GM12874 (cell line): ENCODE measurements at regions not wholly inside any gene's neighbourhood (a gene's known extent, or its start where the extent isn't known, plus 50 kb on each side); places are given as distances from the start of the nearest gene placed in this dataset.

Experiments used
- TF ChIP-seq, protein P1 (sequence below): IDR thresholded peaks from 2 replicates; pipeline ENCODE4 v1.5.1; 2011; ENCODE audit warnings: low read depth, mild to moderate bottlenecking, control low read depth, low read length, moderate library complexity; ENCODE audit not compliant: insufficient read depth

DNA sequence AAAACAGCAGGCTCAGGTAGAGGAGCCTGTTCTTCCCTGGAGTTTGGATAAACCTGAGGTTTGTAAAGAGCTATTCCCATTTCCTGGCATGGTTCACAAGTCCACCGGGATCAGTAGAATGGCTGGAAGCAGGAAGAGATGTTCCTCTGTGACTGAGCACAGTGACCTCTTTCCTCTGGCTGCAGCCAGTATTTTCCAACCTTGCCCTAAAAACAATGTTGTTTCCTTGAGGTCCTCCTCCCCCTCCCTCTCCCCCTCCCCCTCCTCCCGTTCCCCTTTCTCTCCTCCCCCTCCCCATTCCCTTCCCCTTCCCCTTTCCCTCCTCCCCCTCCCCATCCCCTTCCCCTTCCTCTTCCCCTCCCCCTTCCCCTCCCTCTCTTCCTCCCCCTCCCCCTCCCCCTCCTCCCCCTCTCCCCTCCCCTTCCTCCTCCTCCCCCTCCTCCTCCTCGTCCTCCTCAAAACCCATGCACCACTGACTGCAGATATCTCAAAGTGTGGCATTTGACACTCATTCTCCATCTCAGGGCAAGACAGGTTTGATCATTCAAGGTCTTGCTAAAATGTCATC is 58.9 kb upstream of the MON1B start:
- TF ChIP-seq, protein P1, sequence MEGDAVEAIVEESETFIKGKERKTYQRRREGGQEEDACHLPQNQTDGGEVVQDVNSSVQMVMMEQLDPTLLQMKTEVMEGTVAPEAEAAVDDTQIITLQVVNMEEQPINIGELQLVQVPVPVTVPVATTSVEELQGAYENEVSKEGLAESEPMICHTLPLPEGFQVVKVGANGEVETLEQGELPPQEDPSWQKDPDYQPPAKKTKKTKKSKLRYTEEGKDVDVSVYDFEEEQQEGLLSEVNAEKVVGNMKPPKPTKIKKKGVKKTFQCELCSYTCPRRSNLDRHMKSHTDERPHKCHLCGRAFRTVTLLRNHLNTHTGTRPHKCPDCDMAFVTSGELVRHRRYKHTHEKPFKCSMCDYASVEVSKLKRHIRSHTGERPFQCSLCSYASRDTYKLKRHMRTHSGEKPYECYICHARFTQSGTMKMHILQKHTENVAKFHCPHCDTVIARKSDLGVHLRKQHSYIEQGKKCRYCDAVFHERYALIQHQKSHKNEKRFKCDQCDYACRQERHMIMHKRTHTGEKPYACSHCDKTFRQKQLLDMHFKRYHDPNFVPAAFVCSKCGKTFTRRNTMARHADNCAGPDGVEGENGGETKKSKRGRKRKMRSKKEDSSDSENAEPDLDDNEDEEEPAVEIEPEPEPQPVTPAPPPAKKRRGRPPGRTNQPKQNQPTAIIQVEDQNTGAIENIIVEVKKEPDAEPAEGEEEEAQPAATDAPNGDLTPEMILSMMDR, result no peak

DNA sequence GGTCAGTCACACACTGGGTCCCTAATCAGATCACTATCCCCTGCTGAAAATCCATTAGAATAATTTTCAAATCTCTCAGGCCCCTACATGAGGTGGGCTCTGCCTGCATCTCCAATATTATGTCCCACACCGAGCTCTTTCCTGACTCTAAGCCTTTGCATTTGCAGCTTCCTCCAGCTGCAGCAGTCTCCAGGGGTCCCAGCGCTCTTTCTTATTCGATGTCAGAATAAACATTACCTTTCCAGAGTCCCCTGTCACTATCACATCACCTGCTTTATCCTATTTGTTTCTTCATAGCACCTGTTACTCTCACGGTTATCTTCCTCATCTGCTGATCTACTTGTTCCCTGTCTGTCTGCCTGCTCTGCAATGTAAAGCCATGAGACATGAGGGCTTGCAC is 57.3 kb upstream of the MON1B start:
- TF ChIP-seq, protein P1, result no peak

DNA sequence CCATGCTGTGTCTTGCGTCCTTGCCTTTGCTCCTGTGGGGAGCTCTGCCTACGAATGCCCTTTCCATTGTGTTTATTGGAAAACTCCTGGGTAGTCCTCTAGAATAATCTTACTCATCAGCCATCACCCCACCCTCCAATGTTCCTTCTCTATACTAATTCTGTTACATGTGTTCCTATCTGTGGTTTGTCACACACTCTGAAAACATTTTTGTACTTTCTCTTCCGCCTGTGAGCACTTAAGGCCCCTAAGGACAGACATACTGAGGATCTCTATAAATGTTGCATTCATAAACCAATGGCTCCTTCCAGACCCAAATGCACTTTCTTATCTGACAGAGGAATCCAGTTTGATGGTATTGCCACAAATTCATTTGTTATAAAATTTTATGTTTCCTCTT is 53.9 kb upstream of the MON1B start:
- TF ChIP-seq, protein P1, result no peak
